ENCODE measurements at regions not wholly inside any gene's neighbourhood (a gene's known extent, or its start where the extent isn't known, plus 50 kb on each side); places are given as distances from the start of the nearest gene placed in this dataset.

DNA sequence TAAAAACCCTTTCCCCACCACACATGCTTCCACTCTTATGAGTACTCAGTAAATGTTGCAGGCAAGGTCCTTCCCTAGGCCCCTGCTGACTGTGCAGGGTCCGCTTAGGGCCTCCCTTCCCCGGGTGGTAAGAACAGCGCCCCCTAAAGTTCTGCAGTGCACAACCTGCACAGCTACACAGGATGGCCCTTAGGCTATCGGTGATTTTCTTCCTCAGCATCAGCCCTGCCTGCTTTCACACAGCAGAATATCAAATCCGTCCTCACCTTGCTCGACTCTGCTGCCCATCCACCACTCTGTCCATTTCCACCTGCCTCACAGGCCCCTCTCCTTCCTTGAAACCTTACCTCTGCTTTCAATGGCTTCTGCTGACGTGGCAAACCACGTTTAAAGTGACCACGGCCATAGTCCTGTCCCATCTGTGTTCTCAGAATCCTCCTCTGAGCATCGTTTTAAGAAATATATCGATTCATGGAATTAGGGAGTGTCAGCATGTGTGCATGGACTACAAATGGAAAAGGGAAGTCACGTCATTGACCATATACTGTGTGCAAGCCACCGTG, 51.4 kb upstream of the TMEM132E start:
- DNase-seq: no peak

DNA sequence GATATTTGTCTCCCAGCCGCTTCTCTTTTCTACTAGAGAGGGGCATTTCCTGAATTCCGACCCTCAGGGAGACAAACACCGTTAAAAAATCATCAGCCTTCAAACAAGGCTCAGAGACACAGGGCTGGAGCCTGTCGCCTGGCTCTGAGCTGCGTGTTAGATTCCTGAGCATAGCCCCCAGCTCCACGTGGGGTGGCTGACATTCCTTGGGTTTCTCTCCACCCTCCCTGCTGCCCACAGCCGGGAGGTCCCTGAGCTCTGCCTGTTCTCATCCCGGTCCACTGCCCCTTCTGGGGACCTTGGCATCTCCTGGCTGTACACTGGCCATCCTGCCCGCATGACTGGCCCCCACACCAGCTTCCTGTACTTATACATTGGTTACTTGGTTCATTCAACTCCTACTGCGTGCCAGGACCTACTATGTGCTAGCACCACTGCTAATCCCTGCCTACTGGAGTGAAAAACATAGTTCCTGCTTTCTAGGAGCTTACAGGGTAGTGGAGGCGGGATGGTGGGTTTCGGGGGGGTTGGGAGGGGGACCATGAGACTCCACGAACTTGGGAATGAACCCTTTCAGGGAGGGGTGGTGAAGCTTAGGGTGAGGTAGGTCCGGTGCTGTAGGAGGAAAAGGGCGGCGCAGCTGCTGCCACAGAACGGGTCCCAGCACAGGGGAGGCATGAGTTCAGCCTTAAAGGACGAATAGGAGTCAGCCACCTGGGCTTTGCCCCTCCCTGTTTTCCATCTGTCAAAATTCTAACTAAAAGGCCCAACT, 52.1 kb upstream of the TMEM132E start:
- DNase-seq: no peak

DNA sequence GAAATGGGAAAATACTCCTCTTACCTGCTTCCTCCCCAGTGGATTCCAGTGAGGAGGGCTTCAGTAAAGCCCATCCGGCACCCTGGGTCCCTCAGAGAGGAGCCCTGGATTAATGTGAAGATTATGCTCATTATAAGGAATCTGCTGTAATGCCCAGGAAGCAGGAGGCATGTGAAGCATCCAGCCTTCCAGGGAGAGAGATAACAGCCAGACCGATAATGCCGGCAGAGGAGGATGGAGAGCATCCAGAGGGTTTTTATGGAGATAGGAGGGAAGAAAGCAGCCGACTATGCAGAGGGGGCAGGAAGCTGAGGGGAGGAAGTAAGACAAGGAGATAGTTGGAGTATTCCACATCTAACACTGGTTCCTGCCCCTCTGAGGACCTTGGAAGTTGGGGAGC, 53.7 kb upstream of the TMEM132E start:
- DNase-seq: no peak

DNA sequence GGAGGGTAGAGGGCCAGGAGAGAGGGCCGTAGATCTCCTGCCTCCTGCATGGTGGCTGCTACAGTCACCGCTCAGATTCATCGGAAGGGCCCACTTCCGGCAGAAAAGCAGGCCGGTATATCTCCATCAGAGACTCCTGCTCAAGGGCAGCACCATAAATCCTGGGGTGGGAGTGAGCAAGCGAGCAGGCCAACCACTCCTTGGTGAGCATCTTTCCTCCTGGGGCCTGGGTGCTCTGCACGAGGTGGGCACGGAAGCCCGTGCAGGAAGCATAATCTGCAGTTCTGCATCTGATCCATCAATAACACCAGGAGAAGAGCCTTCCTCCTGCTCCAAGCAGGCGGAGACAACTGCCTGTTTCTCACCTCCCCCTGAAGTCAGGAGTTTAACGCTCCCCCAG, 57.4 kb upstream of the TMEM132E start:
- DNase-seq: no peak

DNA sequence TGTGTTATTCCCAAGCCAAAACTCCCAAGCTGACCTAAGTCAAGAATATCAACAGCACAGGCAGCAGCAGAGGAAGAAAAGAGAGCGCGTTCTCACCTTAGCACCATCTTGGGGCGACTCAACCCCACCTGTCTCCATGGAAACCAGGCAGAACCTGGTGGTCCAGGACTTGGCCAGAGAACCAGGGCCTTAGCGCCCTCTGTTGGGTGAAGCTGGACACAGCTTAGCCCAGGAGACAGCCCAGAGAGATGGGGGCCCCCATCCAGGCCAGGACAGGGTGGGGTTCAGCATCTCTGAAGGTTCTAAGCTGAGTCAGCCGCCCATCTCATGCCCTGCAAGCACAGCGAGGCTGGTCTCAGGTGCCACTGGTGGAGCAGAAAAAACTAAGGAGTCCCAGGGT, 60.1 kb upstream of the TMEM132E start:
- no peak for DNase-seq

DNA sequence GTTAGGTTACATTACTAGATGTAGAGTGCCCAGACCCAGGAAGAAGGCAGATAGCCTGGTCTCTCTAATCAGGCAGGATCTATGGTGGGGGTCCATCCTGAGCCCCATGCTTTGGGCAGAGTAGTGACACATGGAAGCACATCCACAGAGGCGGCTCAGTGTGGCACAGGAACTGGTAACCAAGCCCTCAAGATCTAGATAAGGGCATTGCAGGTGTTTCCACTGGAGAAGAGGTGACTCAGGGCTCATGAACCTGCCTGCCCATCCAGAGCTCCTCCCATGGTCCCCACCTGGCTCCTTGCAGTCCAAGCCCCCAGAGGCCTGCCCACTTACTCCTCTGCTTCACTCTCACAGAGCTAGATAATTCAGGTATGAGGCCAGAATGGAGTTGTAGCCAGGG, 62.0 kb upstream of the TMEM132E start:
- DNase-seq: no peak

DNA sequence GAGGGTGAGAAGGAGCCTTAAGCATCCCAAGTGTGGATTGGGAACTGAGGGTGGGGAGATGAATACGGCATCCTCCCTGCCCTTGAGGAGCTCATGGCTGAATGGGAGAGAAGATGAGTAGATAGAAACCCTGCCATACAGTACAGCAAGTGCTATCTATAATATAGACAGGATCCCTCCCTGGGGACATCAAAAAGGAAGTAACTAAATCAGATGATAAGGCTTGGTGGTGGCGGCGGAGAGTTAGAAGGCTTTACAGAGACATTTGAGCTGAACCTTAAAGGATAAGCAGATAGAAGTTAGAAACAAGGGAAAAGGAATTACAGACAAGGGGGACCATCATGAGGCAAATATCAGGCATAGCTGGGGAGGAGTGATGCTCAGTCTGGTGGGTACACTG, 67.5 kb upstream of the TMEM132E start:
- DNase-seq: no peak

DNA sequence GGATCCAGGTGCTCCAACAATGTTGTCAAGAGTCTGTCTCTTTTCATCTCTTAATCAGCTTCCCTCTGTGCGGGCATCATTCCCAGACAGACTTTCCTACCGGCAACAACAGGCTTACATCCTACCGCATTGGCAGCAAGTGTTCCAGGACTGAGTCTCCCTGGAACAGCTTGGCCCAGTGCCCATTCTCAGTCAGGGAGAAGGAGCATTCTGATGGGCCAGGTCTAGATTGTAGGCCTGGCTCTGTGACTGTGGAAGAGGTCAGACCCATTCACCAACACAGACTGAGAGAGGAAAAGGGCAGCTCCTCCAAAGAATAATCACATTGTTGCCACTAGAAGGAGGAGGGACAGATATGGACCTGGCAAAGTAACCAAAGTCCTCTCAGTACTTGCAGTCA, 68.1 kb upstream of the TMEM132E start:
- no peak for DNase-seq

DNA sequence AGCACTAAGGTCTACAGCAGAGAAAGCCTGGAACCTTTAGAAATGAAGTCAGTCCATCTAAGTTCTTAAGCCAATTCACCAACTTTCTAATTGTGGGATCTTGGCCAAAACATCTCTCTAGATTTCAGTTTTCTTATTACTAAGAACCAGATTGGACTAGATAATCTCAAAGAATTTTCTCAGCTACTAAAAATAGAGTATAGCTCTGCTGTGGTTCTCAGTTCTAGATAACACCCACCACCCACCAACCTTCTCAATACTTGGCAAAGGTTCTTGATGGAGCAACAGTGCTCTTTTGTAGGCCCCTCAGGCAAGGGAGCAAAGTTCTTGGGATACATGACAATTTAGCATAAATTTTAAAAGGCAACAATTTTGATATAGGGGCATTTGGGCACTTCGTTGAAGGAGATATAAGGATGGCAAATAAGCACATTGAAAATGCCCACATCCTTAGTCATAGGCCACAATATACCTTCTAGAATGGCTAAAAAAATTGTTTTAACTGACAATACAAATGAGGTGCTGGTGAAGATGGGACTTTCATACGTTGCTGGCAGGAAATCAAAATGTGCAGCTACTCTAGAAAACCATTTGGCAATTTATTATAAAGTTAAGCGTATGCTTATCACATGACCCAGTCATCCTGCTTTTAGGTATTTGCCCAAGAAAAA, 74.4 kb upstream of the TMEM132E start:
- DNase-seq: no peak

DNA sequence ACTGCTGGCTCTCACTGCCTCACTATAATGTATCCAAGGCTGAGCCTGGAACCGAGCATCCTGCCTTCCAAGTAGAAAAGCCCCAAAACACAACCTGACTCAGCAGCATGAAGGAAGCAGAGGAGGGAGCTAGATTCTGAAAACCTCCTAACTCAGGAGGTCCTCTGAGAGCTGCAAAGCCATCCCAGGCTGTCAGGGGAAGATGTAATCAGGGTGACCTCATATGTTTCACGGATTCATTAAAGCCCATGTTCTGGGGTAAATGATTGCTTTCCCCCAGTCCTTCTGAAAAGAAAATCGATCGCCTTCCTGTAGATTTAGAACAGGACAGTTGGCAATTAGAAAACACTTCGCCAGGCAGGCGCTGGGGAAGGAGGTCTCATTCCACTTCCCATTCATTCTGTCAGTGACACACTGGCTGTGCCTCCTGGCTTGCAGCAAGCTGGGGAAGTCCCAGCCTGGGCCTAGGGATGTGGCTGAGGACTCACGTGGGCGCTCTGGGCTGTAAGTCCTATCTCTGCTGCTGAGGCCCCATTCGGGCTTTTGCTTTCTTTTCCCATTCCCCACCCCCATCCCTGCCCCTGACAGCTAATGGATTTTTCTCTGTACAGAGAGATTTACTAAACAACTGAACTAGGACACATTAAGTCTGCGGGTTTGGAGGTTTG, 75.7 kb upstream of the TMEM132E start:
- no peak for DNase-seq

DNA sequence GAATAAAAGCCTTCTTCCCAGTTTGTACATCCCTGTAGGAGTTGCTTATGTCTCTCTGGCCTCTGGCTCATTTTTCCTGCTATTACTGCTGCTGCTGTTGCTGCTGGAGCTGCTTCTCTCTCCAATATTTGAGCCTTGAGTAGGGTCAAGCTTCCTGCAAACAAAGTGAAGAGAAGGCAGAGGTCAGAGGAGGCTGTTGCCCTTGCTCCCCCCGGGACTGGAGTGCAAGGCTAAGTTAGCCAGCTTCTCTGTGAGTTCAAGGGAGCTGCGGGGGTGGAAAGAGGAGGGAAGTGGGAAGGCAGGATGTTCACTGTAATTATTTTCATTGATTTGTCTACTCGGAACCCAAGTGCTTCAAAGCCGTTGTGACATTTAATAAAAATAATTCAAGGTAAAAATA, 77.0 kb upstream of the TMEM132E start:
- DNase-seq: no peak

DNA sequence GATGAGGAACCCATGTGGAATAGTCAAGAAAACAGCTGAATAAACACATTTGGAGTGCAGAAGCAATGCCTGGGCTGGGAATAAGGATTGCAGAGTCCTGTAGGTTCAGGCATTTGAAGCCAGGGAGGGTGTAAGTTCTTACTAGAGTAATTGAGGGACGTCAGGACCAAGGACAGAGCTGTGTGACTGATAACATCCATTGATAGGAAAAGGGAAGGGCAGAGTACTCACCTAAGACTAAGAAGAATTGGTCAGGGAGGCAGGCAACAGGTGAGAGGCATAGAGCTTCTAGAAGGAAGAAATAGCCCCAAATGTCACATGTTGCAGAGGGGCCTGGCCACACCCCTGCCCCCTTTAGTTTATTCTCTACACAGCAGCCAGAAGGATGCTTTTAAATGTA, 79.8 kb upstream of the TMEM132E start:
- DNase-seq: no peak

DNA sequence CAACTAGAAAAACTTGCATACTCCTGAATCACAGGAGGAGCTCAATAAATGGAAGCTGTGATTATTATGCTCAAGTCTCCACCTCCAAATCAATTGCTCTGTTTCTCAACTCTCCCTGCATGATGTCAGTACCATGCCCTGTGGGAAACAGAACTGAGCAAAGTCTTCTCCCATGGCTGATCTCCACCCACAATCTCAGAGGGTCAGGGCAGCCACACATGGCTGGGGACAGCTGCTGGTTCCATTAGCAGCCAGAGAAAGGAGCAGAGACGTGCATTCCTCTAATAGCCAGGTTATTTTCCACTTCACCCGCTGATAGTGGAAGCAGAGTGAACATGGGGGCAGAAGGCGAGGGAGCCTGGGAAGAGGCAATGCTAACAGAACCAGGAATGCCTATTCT, 85.5 kb upstream of the TMEM132E start:
- DNase-seq: no peak

DNA sequence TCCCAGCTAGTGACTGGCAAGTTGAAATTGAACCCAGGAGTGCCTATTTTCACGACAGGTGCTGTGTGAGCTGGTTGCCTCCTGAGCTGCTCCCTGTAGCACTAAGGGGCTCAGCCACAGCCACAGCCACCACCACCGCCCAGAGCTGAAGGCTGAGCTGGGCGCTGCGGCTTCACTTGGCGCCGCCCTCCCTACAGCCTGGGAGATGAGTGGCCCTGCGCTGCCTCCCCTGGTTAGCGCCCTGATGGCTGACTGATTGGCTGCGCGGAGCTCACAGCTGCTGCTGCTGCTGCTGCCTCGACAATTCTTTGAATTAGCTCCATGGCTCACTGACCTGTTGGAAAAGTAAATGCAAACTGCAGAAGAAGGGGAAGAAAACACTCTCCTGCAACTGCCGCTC, 91.8 kb upstream of the TMEM132E start:
- no peak for DNase-seq

DNA sequence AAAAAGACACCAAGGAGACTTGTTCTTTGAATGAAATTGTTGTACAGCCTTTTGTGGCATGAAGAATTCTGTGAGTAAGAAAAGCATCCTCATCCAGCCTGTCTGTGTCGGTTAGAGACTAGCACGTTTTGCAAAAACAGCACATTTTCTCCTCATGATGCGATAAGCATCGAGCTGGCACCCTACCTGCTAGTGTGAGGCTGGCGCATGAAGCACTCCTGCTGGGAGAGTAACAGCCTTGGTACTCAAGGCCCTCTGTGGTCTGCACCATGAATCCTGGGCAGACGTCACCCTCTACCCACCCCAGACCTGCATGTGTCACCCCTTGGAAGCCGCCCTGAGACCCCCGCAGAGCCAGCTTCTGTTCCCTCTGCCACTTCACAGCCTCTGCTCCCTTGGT, 92.6 kb upstream of the TMEM132E start:
- no peak for DNase-seq

DNA sequence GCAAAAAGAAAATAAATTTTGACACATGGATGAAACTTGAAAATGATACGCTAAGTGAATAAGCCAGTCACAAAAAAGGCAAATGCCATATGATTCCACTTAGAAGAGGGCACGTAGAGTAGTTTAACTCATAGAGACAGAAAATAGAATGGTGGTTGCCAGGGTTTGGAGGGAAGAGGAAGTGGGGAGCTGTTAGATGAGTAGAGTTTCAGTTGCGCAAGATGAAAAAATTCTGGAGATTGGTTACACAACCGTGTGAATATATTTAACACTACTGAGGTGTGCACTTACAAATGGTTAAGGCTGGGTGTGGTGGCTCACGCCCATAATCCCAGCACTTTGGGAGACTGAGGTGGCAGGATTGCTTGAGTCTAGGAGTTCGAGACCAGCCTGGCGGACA, 93.4 kb upstream of the TMEM132E start:
- no peak for DNase-seq

DNA sequence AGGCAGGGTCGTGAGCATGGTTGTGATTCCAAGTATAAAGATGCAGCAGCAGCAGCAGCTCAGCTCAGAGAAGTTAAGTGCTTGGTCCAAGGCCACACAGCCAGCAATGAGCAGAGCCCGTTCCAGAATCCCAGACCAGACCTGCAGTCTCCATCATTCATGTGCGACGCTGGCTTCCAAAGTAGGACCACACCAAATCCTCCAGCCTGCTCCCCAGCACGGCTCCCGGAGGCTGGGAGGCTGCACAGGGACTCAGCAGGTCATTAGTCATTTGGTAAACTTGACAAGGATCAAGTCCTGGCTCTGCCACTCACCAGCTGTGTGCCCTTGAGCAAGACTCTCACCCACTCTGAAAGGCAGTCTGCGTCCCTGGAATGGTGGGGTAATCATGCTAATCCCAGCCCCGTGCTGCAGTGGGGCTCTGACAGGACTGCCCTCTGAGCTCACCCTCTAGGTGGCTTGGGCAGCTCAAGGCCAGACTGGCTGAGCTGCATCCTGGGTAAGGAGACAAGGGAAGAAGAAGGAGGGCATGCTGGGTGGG, 95.1 kb upstream of the TMEM132E start:
- DNase-seq: no peak

DNA sequence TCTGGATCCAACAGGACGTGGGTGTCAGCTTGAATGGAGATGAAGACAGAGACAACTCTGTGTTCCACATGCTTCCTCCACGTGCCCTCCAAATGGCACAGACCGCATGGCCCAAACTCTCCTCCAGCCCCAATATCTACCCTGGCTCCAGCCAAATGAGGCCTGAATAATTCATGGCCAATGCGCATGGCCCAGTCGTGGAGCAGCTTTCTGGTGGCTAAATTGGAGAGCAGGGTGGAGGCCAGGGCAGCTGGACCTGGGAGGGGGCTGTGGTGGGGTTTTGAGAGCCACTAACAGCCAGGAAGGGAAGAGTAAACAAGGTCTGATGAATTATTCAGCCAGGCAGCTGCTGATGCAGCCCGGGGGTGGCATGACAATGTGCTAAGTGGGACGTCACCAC, 96.7 kb upstream of the TMEM132E start:
- DNase-seq: no peak

DNA sequence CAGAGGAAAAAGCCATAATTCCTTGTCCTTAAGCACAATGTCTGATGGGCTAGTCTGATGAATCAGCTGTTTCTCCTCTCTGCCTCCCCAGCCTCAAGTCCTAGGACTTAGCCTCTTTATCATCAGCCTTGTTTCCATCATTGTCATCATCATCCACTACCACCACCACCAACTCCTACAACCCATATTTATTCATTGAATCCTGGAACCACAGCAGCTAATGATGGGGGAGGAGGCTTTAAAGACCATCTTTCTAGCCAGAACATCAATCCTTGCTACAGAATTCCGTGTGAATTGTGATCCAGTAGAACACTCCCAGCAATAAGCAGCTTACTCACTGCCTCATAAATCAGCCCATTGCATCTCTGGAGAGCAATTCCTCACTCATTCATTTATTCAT, 97.6 kb upstream of the TMEM132E start:
- DNase-seq: no peak

DNA sequence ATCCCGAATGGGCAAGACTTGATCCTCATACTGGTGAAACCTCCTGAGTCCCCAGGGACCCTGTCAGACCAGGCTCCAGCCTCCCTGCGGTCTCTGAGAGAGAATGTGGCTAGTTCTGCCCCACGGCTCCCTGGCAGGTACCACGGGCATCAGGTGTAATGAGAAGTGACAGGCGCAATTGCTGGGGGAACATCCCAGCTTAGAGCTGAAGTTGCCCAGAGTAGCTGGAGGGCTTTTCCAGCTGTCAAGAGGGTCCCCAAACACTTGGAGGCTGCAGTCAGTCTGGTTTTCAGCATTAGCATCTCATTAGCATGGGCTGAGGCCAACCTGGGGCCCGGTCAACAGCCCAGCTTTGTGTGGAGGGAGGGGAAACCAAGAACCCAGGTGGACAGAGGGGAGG, 100.0 kb upstream of the TMEM132E start:
- no peak for DNase-seq

DNA sequence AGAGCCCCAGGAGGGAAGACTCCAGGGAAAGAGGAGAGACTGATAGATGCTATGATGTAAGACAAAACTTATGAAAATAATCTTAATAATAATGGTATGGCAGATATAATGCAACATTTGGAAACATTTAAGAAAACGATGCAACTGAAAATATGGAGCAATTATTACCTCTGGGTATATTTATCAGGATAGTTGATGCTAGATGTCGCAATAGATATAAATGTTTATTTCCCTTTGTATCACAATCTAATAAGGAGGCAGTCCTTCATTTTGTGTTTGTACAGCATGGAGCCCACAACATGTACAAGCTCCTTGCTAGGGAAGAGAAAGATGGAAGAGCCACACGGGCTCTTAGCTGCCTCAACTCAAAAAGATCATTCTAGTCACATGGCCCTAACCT, 101.1 kb upstream of the TMEM132E start:
- no peak for DNase-seq

DNA sequence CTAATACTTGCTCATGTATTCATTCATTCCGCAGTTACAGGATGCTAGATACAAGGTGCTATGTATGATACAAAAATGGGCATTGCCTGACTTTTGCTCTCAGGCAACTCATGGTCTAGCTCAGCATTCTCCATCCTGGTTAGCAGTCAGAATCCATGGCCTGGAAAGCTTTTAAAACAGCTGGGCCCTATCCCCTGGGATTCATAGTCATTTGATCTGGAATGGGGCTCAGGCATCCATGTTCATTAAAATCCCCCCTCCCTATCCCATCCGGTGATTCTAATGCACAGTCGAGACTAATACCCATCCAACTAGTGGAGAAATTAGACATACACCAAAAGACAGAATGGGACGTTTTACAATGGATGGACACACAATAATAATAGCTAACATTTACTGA, 104.1 kb upstream of the TMEM132E start:
- no peak for DNase-seq

DNA sequence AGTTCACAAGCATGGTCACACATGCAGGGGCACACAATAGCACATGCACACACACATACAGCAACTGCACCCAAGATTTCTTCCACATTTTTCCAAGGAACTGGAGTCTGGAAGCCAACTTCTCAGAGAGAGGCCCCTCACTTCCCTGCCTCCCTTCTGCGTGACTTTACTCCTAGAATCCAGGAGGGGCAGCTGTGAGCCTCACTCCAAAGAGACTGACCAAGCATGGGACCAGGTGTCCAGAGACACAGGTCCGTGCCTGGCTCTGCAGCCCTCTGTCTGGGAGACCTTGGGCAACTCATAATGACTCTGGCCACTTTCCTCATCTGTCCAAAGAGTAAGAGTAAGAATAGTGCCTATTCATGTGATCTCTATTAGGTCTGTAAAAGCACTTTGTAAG, 104.7 kb upstream of the TMEM132E start:
- no peak for DNase-seq

DNA sequence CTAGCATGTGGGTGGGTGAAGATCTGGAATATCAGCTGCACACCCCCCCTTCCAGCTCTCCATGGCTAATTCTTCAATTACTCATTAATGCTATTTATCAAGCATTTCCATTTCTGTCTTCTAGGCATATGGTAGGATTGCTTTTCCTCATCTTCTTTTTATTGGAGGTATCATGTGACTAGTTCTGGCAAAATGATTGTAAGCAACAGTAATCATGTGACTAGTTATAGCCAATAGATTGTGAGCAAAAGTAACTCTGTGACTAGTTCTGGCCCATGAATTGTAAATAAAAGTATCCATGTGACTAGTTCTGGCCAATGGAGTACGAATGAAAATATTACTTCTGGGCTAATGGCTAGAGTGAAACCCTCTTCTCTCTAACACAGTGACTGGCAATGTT, 107.0 kb upstream of the TMEM132E start:
- DNase-seq: no peak

Data from stimulated activated CD4-positive, alpha-beta T cell treated with anti-CD3 and anti-CD28 coated beads, Interleukin-4, amount 100 ng/mL, for 1 hour (primary cell).